Fibroblast of the aortic adventitia (primary cell): ENCODE measurements at regions not wholly inside any gene's neighbourhood (a gene's known extent, or its start where the extent isn't known, plus 50 kb on each side); places are given as distances from the start of the nearest gene placed in this dataset.

Source experiments
- DNase-seq: peaks from one replicate; pipeline ENCODE4 v3.0.0-alpha.2; 2010; ENCODE audit warnings: low read depth
- H3K4me3 ChIP-seq: 2 replicates; pipeline ENCODE4 v1.5.1; 2011; ENCODE audit warnings: low read depth, mild to moderate bottlenecking, control low read depth, low read length, moderate library complexity
- TF ChIP-seq, protein P1 (sequence below): IDR thresholded peaks from 2 replicates; pipeline ENCODE4 v1.5.1; 2011; ENCODE audit warnings: mild to moderate bottlenecking, low read length, control low read depth, inconsistent platforms; ENCODE audit not compliant: insufficient read depth

DNA sequence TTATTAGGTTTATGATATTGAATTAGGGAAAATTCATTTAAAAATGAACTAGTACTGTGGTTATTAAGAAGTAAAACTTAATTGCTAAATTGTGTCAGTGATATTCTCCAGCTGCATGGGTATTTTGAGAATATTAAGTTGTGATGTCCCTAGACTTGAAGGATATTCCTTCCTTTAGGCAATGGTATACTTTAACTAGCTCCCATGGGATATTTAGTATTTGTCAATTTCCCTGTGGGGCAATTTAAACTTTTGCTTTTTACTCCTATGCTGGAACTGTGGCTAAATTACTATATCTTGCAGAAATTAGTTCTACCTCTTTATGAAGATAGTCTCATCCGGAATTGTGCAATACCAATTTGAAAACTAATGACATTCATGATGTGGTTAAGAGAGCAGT lies 151.6 kb upstream of the CSNK1A1L start:
- no peak overlapping the region for H3K4me3 ChIP-seq
- DNase-seq: no peak
- TF ChIP-seq, protein P1, sequence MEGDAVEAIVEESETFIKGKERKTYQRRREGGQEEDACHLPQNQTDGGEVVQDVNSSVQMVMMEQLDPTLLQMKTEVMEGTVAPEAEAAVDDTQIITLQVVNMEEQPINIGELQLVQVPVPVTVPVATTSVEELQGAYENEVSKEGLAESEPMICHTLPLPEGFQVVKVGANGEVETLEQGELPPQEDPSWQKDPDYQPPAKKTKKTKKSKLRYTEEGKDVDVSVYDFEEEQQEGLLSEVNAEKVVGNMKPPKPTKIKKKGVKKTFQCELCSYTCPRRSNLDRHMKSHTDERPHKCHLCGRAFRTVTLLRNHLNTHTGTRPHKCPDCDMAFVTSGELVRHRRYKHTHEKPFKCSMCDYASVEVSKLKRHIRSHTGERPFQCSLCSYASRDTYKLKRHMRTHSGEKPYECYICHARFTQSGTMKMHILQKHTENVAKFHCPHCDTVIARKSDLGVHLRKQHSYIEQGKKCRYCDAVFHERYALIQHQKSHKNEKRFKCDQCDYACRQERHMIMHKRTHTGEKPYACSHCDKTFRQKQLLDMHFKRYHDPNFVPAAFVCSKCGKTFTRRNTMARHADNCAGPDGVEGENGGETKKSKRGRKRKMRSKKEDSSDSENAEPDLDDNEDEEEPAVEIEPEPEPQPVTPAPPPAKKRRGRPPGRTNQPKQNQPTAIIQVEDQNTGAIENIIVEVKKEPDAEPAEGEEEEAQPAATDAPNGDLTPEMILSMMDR: no peak

DNA sequence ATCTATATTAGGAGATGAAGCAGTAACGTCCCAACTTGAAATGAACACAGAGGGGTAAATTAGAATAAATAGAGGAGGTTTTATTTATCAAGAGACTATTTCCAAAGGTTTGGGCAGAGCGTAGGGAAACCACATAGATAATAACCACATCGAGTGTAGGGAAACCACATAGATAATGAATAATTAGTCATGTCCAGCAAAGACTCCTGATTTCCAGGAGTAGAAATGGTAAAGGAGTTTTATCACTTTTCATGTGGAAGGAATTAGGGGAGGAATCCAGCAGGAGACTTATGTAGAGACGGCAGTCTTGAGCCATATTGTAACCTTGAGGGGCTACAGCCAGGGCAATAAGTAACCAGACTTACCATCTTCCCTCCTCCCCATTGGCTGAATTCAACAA lies 136.3 kb upstream of the CSNK1A1L start:
- TF ChIP-seq, protein P1: no peak
- DNase-seq: peak; percentile 16
- H3K4me3 ChIP-seq: no peak overlapping the region

DNA sequence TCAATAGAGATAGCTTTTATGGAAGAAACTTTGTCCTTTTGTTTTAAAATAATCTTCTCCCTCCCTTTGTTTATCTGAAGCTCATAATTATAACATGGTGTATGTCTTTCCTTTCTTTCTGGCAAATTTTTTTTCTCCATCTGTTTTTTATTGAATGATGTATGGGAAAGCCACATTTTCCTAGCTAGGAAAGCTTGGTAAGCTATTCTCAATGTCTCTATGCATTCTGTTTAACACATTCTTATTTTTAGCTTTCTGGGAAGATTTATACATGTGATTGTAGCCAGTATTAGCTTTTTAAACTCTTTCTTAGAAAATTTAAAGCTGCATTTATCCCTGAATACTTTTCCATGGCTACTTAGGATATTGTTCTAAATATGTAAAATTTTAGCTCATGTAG lies 124.9 kb upstream of the CSNK1A1L start:
- no peak for DNase-seq
- no peak overlapping the region for H3K4me3 ChIP-seq
- TF ChIP-seq, protein P1: no peak

DNA sequence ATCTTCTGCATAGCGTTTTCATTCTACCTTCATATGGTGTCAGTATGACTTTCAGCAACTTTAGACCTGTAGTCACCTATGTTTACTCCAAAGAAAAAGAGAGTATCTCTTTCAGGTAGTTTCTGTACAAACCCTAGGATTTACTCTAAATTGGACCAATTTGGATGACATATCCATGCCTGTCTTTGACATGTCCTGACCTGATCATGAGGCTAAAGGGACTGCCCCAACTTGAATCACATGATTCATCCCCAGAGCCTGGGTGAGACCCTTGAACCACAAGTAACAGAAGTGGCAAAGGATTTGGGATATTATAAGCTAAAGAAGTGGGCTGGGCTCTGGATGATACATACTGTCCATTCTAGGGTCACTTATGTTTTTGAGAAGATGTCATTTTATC lies 124.5 kb upstream of the CSNK1A1L start:
- no peak for DNase-seq
- TF ChIP-seq, protein P1: no peak
- no peak overlapping the region for H3K4me3 ChIP-seq

DNA sequence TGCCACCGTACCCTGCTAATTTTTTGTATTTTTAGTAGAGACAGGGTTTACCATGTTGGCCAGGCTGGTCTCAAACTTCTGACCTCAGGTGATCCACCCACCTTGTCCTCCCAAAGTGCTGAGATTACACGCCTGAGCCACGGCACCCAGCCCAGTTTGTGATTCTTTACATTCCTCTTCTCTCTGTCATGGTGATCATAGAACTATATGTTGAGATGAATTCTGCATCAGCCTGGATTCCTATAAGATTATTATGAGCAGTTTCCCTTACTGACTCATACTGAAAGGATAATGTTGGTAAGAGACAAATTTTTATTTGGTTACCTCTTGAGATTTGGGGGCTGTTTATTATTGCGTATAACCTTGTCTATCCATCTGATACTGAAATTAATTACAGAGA lies 121.5 kb upstream of the CSNK1A1L start:
- H3K4me3 ChIP-seq: no peak overlapping the region
- TF ChIP-seq, protein P1: no peak
- DNase-seq: peak; percentile 39

DNA sequence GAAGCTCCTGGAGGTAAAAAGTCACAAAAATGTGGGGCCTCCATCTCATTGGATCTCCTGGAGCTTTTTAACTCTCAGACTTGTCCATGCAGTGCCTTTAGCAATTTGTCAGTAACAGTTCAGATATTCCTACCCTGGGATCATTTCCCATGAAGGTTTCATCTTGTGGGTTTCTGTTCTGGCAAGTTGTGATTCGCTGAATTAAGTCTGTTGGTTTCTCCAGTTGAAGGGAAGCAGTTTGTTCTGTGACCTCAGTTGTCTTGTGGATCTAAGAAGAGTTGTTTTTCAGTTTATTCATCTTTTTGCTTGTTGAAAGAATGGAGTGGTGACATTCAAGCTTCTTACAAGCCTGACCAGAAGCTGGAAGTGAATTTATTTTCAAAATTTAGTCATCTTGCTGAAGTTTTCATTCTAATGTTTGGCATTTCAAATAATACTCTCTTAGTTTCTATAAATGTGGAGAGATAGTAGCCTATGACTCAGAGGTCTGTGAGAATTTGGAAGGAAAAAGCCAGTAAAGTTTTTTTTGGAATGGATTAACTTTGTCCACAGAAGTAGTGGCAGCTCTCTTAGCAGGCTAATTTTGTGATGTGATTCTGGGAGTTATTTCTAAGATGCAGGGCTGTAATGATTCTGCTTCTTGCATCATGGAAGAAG lies 120.1 kb upstream of the CSNK1A1L start:
- DNase-seq: peak; percentile 89
- H3K4me3 ChIP-seq: no peak overlapping the region
- TF ChIP-seq, protein P1: no peak

DNA sequence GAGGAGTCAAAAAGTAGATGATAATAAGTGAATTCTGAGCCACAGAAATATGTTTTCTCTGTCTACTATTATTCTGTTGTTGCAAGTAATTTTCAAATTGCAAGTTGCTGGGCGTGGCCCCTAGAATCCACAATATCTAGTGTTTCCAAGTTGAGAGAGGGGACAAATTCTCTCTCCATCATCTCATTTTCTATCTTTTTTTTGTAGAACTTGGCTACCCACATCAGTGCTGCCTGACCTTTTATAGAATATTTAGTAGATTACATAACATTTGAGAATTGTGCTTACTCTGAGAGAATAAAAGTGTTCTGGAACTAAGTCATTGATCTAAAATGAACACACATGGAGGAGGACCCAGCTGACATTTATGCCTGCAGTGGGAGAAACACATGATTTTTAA lies 110.9 kb upstream of the CSNK1A1L start:
- no peak for DNase-seq
- TF ChIP-seq, protein P1: no peak
- no peak overlapping the region for H3K4me3 ChIP-seq
